Thymus (tissue), 11 donors: ENCODE measurements at regions not wholly inside any gene's neighbourhood (a gene's known extent, or its start where the extent isn't known, plus 50 kb on each side); places are given as distances from the start of the nearest gene placed in this dataset.

Experiments
- DNase-seq, 9 donors: peaks; one replicate each; pipeline ENCODE4 v3.0.0-alpha.2; 2013; ENCODE audit warnings: low spot score in 9 of 9, low read depth in 6 of 9, missing footprints in 1 of 9
- H3K27ac ChIP-seq, 2 donors: one replicate each; pipeline ENCODE4 v1.5.1; 2013; ENCODE audit warnings: control low read depth in 1 of 2, low read depth in 1 of 2, low read length in 1 of 2, mild to moderate bottlenecking in 1 of 2, moderate library complexity in 1 of 2
- H3K27me3 ChIP-seq, 2 donors: one replicate each; pipeline ENCODE4 v1.5.1; 2013; ENCODE audit warnings: low read length in 1 of 2; ENCODE audit not compliant: control insufficient read depth in 2 of 2, insufficient read depth in 1 of 2
- H3K36me3 ChIP-seq, 2 donors: one replicate each; pipeline ENCODE4 v1.5.1; 2013; ENCODE audit warnings: low read length in 1 of 2, mild to moderate bottlenecking in 1 of 2, moderate library complexity in 1 of 2; ENCODE audit not compliant: control insufficient read depth in 2 of 2, insufficient read depth in 2 of 2
- H3K4me1 ChIP-seq, 2 donors: one replicate each; pipeline ENCODE4 v1.5.1; 2013; ENCODE audit warnings: low read length in 2 of 2; ENCODE audit not compliant: control insufficient read depth in 2 of 2, insufficient read depth in 2 of 2
- H3K4me3 ChIP-seq, 2 donors: one replicate each; pipeline ENCODE4 v1.5.1; 2013; ENCODE audit warnings: low read length in 2 of 2, control low read depth in 1 of 2, mild to moderate bottlenecking in 1 of 2
- H3K9me3 ChIP-seq, 2 donors: one replicate each; pipeline ENCODE4 v1.5.1; 2013; ENCODE audit warnings: low read length in 1 of 2, mild to moderate bottlenecking in 1 of 2; ENCODE audit not compliant: control insufficient read depth in 2 of 2, insufficient read depth in 1 of 2
- WGBS: extraction: QIAGEN DNeasy Blood & Tissue Kit; methylation state at CpG from one replicate; pipeline ENCODE4 v1.1.7; 2013; 5-methylcytosine and 5-hydroxymethylcytosine counted together
- donor health status: healthy.

GRCh38 chr22:48476577-48476976 is 1351.1 kb downstream of the BRD1 start:
- no peak for DNase-seq
- Histone ChIP-seq H3K4me3 (no peak overlapping the region), H3K9me3 (no peaks in the 10 kb centered on the region), H3K27ac (no peak overlapping the region), H3K36me3 (no peaks in the 10 kb centered on the region), H3K4me1 (no peaks in the 10 kb centered on the region), H3K27me3 (peaks cover 0 to 7% of the 10 kb centered on the region in 2 donors)
- 96% methylated on average over 5 of the region's 5 CpGs for WGBS

GRCh38 chr22:48475661-48476345 is 1351.9 kb downstream of the BRD1 start:
- no peaks in the 10 kb centered on the region for H3K36me3 ChIP-seq
- 90% methylated on average over 15 of the region's 15 CpGs for WGBS
- DNase-seq, result no peak
- no peak overlapping the region for H3K4me3 ChIP-seq
- H3K4me1 ChIP-seq, result no peaks in the 10 kb centered on the region
- H3K27me3 ChIP-seq, result peaks cover 0 to 7% of the 10 kb centered on the region in 2 donors
- H3K9me3 ChIP-seq, result no peaks in the 10 kb centered on the region
- no peak overlapping the region for H3K27ac ChIP-seq

GRCh38 chr22:48474881-48475280 is 1352.8 kb downstream of the BRD1 start:
- DNase-seq, result no peak
- 90% methylated on average over 9 of the region's 9 CpGs for WGBS
- peaks cover 0 to 7% of the 10 kb centered on the region in 2 donors for H3K27me3 ChIP-seq

GRCh38 chr22:48473202-48473601 is 1354.5 kb downstream of the BRD1 start:
- Histone ChIP-seq H3K4me1 (no peaks in the 10 kb centered on the region), H3K27me3 (peaks cover 0 to 3% of the 10 kb centered on the region in 2 donors), H3K9me3 (no peaks in the 10 kb centered on the region), H3K27ac (no peak overlapping the region), H3K36me3 (no peaks in the 10 kb centered on the region), H3K4me3 (no peak overlapping the region)
- 93% methylated on average over 7 of the region's 7 CpGs for WGBS
- no peak for DNase-seq

More at GRCh38 chr22:48474881-48475280, 1352.8 kb downstream of the BRD1 start:
- no peak overlapping the region for H3K4me3 ChIP-seq
- no peaks in the 10 kb centered on the region for H3K9me3 ChIP-seq
- H3K4me1 ChIP-seq, result no peaks in the 10 kb centered on the region
- H3K36me3 ChIP-seq, result no peaks in the 10 kb centered on the region
- no peak overlapping the region for H3K27ac ChIP-seq

DNA sequence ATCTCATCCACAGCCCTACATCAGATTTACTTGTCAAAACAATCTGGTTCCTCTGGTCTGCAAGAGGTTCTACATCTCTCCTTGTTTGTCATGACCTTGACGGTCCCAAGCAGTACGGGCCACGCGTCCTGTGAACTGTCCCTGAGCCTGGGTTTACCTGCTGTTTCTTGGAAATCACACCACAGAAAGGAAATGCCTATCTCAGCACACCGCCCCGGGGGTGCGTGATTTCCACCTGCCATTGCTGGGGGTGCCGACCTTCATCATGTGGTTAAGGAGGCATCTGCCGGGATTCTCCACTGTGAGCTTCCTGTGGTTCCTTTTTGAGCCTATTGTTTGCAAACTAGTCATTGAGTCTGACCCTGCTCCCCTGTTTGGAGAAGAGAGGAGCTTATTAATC is 1363.4 kb downstream of the BRD1 start:
- no peak for DNase-seq
- peaks cover 0 to 15% of the 10 kb centered on the region in 2 donors for H3K27me3 ChIP-seq

GRCh38 chr22:48459859-48460823 is 1367.5 kb downstream of the BRD1 start:
- no peak overlapping the region for H3K27ac ChIP-seq
- H3K4me3 ChIP-seq, result no peak overlapping the region
- WGBS, result 87% methylated on average over 21 of the region's 21 CpGs
- DNase-seq, result no peak
- H3K27me3 ChIP-seq, result peaks cover 0 to 10% of the 10 kb centered on the region in 2 donors
- H3K36me3 ChIP-seq, result no peaks in the 10 kb centered on the region
- no peaks in the 10 kb centered on the region for H3K4me1 ChIP-seq
- H3K9me3 ChIP-seq, result no peaks in the 10 kb centered on the region

More for the DNA sequence above, 1363.4 kb downstream of the BRD1 start:
- no peaks in the 10 kb centered on the region for H3K9me3 ChIP-seq
- H3K4me3 ChIP-seq, result no peak overlapping the region
- WGBS, result 67% methylated on average over 9 of the region's 9 CpGs
- no peaks in the 10 kb centered on the region for H3K4me1 ChIP-seq
- no peaks in the 10 kb centered on the region for H3K36me3 ChIP-seq
- no peak overlapping the region for H3K27ac ChIP-seq

DNA sequence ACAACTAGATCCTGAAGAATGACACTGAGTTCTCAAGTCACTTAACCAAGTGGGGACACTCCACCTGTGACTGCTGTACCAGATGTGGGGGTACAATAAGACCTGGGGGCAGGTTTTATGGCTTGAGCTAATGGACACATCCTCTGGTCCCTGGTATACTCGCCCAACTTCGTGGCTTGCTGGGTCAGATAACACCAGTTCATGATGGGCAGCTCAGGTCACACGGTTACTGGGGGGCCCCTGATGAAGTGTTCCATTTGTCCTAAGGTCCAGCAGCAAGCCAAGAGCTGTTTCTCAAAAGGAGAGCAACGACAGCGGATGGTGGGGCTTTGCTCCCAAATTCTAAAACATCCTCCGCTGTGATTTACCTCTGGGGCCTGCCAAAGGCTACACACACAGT is 1368.4 kb downstream of the BRD1 start:
- WGBS, result 84% methylated on average over 6 of the region's 6 CpGs
- Histone ChIP-seq H3K36me3 (no peaks in the 10 kb centered on the region), H3K27me3 (peaks cover 0 to 3% of the 10 kb centered on the region in 2 donors), H3K4me3 (no peak overlapping the region), H3K27ac (no peak overlapping the region), H3K9me3 (no peaks in the 10 kb centered on the region), H3K4me1 (peaks cover 0 to 4% of the 10 kb centered on the region in 2 donors)
- DNase-seq, result no peak

- 94% methylated on average over 8 of the region's 8 CpGs for WGBS
- no peak for DNase-seq
Measured at GRCh38 chr22:48456449-48456848, 1371.2 kb downstream of the BRD1 start.

More at GRCh38 chr22:48456449-48456848, 1371.2 kb downstream of the BRD1 start:
- H3K4me1 ChIP-seq, result peaks cover 0 to 4% of the 10 kb centered on the region in 2 donors
- H3K4me3 ChIP-seq, result no peak overlapping the region
- no peak overlapping the region for H3K27ac ChIP-seq
- no peaks in the 10 kb centered on the region for H3K9me3 ChIP-seq
- H3K36me3 ChIP-seq, result no peaks in the 10 kb centered on the region
- no peaks in the 10 kb centered on the region for H3K27me3 ChIP-seq
